ENCODE measurements at regions not wholly inside any gene's neighbourhood (a gene's known extent, or its start where the extent isn't known, plus 50 kb on each side); places are given as distances from the start of the nearest gene placed in this dataset.

DNA sequence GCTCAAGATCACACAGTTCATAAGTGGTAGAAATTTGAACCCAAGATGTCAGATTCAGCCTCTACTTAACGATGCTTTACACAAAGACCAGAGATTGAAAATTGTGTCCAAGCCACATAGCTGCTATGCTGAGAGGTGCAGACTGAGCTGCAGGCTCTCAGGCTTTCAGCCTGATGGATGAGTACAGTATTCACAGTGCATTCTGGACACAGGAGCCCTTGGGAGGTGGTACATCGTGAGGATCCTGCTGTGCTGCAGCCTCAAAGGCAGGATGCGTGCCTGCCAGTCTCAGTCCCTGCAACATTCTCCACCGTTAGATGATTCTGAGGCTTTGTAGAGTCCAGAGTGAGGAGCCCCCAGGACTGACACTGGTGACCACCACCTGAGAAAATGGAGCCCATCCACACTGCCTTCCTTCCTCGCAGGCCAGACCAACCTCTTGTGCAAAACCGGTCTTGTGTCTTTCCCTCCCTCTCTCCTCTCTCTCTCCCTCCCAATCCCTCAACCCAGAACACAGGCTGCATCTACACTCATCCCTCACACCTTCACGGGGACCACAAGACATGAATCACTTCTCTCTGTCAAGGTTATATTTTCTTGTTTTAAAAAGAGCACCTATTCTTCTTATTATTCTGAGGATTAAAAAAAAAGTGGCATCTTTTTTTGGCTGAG is 203.4 kb upstream of the ZNF507 start:
- Histone ChIP-seq H4K20me1 (ENCODE audit: insufficient read depth, low read length) (no peaks in the 10 kb centered on the region), H3K4me3 (ENCODE audit: low read length) (no peak overlapping the region), H3K4me2 (ENCODE audit: low read length) (no peak overlapping the region), H3K79me2 (ENCODE audit: low read length) (no peaks in the 10 kb centered on the region), H3K4me1 (ENCODE audit: low read length) (no peaks in the 10 kb centered on the region), H3K9me3 (ENCODE audit: insufficient read depth, low read length) (no peaks in the 10 kb centered on the region; the same call in 1 of the 2 replicates), H3K27me3 (ENCODE audit: low read depth, low read length) (no peaks in the 10 kb centered on the region), H2AFZ (ENCODE audit: low read depth, low read length) (no peak overlapping the region), H3K36me3 (replicated peaks; ENCODE audit: low read depth, low read length) (no peaks in the 10 kb centered on the region), H3K27ac (ENCODE audit: low read length) (no peak overlapping the region), H3K9ac (ENCODE audit: low read length) (no peak overlapping the region)
- TF ChIP-seq EZH2phosphoT487 (IDR thresholded peaks at IDR 0.05; ENCODE audit: low read depth): no peak
- TF ChIP-seq, protein P1, sequence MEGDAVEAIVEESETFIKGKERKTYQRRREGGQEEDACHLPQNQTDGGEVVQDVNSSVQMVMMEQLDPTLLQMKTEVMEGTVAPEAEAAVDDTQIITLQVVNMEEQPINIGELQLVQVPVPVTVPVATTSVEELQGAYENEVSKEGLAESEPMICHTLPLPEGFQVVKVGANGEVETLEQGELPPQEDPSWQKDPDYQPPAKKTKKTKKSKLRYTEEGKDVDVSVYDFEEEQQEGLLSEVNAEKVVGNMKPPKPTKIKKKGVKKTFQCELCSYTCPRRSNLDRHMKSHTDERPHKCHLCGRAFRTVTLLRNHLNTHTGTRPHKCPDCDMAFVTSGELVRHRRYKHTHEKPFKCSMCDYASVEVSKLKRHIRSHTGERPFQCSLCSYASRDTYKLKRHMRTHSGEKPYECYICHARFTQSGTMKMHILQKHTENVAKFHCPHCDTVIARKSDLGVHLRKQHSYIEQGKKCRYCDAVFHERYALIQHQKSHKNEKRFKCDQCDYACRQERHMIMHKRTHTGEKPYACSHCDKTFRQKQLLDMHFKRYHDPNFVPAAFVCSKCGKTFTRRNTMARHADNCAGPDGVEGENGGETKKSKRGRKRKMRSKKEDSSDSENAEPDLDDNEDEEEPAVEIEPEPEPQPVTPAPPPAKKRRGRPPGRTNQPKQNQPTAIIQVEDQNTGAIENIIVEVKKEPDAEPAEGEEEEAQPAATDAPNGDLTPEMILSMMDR (IDR thresholded peaks at IDR 0.05; ENCODE audit: low read depth, low read length): no peak

DNA sequence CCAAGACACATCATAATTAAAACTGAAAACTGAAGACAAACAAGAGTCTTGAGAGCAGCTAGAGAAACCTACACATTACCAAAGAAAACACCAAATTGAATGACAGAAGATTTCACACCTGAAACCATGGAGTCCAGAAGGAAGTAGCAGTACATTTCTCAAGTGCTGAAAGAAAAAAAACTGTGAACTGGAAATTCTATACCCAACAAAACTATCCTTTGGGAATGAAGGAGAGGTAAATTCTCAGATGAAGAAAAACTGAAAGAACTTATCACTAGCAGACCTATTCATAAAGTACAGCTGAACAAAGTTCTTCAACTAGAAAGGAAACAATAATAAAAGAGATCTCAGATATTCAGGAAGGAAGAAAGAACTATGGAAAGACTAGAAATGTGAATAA is 198.7 kb upstream of the ZNF507 start:
- H3K9me3 ChIP-seq (ENCODE audit: insufficient read depth, low read length): no peaks in the 10 kb centered on the region; the same call in 1 of the 2 replicates
- no peaks in the 10 kb centered on the region for H3K4me1 ChIP-seq (ENCODE audit: low read length)
- no peaks in the 10 kb centered on the region for H3K79me2 ChIP-seq (ENCODE audit: low read length)
- H3K36me3 ChIP-seq (replicated peaks; ENCODE audit: low read depth, low read length): no peaks in the 10 kb centered on the region
- no peak overlapping the region for H3K4me2 ChIP-seq (ENCODE audit: low read length)
- no peak overlapping the region for H2AFZ ChIP-seq (ENCODE audit: low read depth, low read length)
- no peak overlapping the region for H3K27ac ChIP-seq (ENCODE audit: low read length)
- H3K27me3 ChIP-seq (ENCODE audit: low read depth, low read length): no peaks in the 10 kb centered on the region
- no peak overlapping the region for H3K4me3 ChIP-seq (ENCODE audit: low read length)
- no peak overlapping the region for H3K9ac ChIP-seq (ENCODE audit: low read length)
- no peak for TF ChIP-seq EZH2phosphoT487 (IDR thresholded peaks at IDR 0.05; ENCODE audit: low read depth)
- TF ChIP-seq, protein P1 (IDR thresholded peaks at IDR 0.05; ENCODE audit: low read depth, low read length): no peak
- H4K20me1 ChIP-seq (ENCODE audit: insufficient read depth, low read length): no peaks in the 10 kb centered on the region

DNA sequence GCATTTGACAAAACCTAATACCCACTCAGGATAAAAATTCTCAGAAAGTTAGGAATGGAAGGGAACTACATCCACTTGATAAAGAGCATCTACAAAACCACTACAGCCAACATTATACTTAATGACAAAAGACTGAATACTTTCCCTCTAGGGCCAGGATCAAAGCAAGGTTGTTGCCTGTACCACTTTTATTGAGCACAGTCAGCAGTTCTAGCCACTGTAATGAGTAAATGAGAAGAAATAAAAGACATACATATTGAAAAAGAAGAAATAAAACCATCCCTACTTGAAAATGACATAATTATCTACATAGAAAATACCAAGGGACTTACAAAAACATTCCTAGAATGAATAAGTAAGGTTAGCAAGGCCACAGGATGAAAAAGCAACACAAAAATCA is 194.8 kb upstream of the ZNF507 start:
- H3K9me3 ChIP-seq (ENCODE audit: insufficient read depth, low read length): no peaks in the 10 kb centered on the region; the same call in 1 of the 2 replicates
- no peaks in the 10 kb centered on the region for H3K27me3 ChIP-seq (ENCODE audit: low read depth, low read length)
- H3K4me3 ChIP-seq (ENCODE audit: low read length): no peak overlapping the region
- no peak overlapping the region for H3K27ac ChIP-seq (ENCODE audit: low read length)
- H3K4me1 ChIP-seq (ENCODE audit: low read length): no peaks in the 10 kb centered on the region
- H4K20me1 ChIP-seq (ENCODE audit: insufficient read depth, low read length): no peaks in the 10 kb centered on the region
- H3K36me3 ChIP-seq (replicated peaks; ENCODE audit: low read depth, low read length): no peaks in the 10 kb centered on the region
- H3K9ac ChIP-seq (ENCODE audit: low read length): no peak overlapping the region
- H3K4me2 ChIP-seq (ENCODE audit: low read length): no peak overlapping the region
- no peak overlapping the region for H2AFZ ChIP-seq (ENCODE audit: low read depth, low read length)
- TF ChIP-seq, protein P1 (IDR thresholded peaks at IDR 0.05; ENCODE audit: low read depth, low read length): no peak
- no peaks in the 10 kb centered on the region for H3K79me2 ChIP-seq (ENCODE audit: low read length)

DNA sequence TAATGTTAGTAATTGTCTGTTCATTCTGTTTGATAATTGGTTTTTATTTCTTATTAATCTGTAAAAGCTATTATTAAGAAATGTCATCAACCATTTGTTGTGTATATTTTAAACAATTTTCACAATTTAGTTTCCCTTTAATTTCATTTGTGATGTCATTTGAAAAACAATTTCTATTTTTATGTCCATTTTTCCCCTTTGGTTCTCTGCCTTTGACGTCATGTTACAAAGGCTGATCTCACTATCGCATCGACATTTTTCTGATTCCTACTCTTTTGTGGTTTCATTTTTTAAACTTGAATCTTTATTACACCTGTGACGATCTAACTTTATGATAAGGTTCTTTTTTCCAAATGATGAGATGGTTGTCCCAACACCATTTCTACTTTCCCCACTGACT is 191.0 kb upstream of the ZNF507 start:
- TF ChIP-seq EZH2phosphoT487 (IDR thresholded peaks at IDR 0.05; ENCODE audit: low read depth): no peak
- TF ChIP-seq, protein P1 (IDR thresholded peaks at IDR 0.05; ENCODE audit: low read depth, low read length): no peak
- no peak overlapping the region for H2AFZ ChIP-seq (ENCODE audit: low read depth, low read length)
- no peaks in the 10 kb centered on the region for H3K79me2 ChIP-seq (ENCODE audit: low read length)

More for the DNA sequence above, 191.0 kb upstream of the ZNF507 start:
- H3K4me3 ChIP-seq (ENCODE audit: low read length): no peak overlapping the region
- no peaks in the 10 kb centered on the region for H3K36me3 ChIP-seq (replicated peaks; ENCODE audit: low read depth, low read length)
- H3K27ac ChIP-seq (ENCODE audit: low read length): no peak overlapping the region
- H3K9ac ChIP-seq (ENCODE audit: low read length): no peak overlapping the region
- no peaks in the 10 kb centered on the region for H4K20me1 ChIP-seq (ENCODE audit: insufficient read depth, low read length)
- no peak overlapping the region for H3K4me2 ChIP-seq (ENCODE audit: low read length)
- H3K4me1 ChIP-seq (ENCODE audit: low read length): no peaks in the 10 kb centered on the region
- no peaks in the 10 kb centered on the region for H3K27me3 ChIP-seq (ENCODE audit: low read depth, low read length)
- no peaks in the 10 kb centered on the region for H3K9me3 ChIP-seq (ENCODE audit: insufficient read depth, low read length)

All from OCI-LY3 (cell line).